Gastroesophageal sphincter (tissue), 4 donors: ENCODE measurements at regions not wholly inside any gene's neighbourhood (a gene's known extent, or its start where the extent isn't known, plus 50 kb on each side); places are given as distances from the start of the nearest gene placed in this dataset.

Experiments
- ATAC-seq: fragments of 150-250 bp; one replicate; pipeline ENCODE4 v1.9.1; 2016; ENCODE audit warnings: mild to moderate bottlenecking, moderate library complexity
- H3K27ac ChIP-seq, 4 donors: fragments of 200-600 bp; sonication (generic) in 3 of 4; 1 replicate in 3 of 4; 2 replicates in 1 of 4; pipeline ENCODE4 v1.5.1; 2016 to 2019
- H3K27me3 ChIP-seq: fragments of 200-600 bp; sonication (generic); one replicate; pipeline ENCODE4 v1.5.1; 2019
- H3K36me3 ChIP-seq, 2 donors: fragments of 200-600 bp; sonication (generic); one replicate each; pipeline ENCODE4 v1.5.1; 2019; ENCODE audit warnings: control low read depth in 1 of 2
- H3K4me1 ChIP-seq, 3 donors: fragments of 200-600 bp; sonication (generic); 1 replicate in 2 of 3; 2 replicates in 1 of 3; pipeline ENCODE4 v1.5.1; 2016 to 2019; ENCODE audit warnings: control low read depth in 2 of 3
- H3K4me3 ChIP-seq, 2 donors: fragments of 200-600 bp; sonication (generic); one replicate each; pipeline ENCODE4 v1.5.1; 2019; ENCODE audit warnings: mild to moderate bottlenecking in 1 of 2, moderate library complexity in 1 of 2
- H3K9me3 ChIP-seq, 3 donors: fragments of 200-600 bp; sonication (generic); one replicate each; pipeline ENCODE4 v1.5.1; 2017 to 2019; ENCODE audit warnings: control low read depth in 2 of 3
- EP300 ChIP-seq: sonication (generic); formaldehyde crosslinking; IDR thresholded peaks from one replicate; pipeline ENCODE4 v1.6.1; 2017; ENCODE audit warnings: antibody characterized with exemption, mild to moderate bottlenecking
- POLR2A ChIP-seq, 2 donors: fragments of 450-650 bp; IDR thresholded peaks; one replicate each; pipeline ENCODE4 v1.6.1; 2017; ENCODE audit warnings: antibody characterized with exemption in 2 of 2, mild to moderate bottlenecking in 2 of 2, moderate library complexity in 1 of 2
- POLR2AphosphoS5 ChIP-seq: sonication (generic); formaldehyde crosslinking; IDR thresholded peaks from one replicate; pipeline ENCODE4 v1.6.1; 2017; ENCODE audit warnings: antibody characterized with exemption
- WGBS, 2 donors: methylation state at CpG; one replicate each; pipeline ENCODE4 v1.1.5; 2018; ENCODE audit warnings: low coverage in 1 of 2; 5-methylcytosine and 5-hydroxymethylcytosine counted together
- TF ChIP-seq, protein P1 (sequence below), 4 experiments: fragments of 200-600 bp in 2 of 4; fragments of 450-650 bp in 2 of 4; sonication (generic) in 1 of 4; IDR thresholded peaks; one replicate each; pipeline ENCODE4 v1.5.1; 2017 to 2019; ENCODE audit warnings: antibody characterized with exemption in 4 of 4, mild to moderate bottlenecking in 2 of 4, moderate library complexity in 2 of 4

DNA sequence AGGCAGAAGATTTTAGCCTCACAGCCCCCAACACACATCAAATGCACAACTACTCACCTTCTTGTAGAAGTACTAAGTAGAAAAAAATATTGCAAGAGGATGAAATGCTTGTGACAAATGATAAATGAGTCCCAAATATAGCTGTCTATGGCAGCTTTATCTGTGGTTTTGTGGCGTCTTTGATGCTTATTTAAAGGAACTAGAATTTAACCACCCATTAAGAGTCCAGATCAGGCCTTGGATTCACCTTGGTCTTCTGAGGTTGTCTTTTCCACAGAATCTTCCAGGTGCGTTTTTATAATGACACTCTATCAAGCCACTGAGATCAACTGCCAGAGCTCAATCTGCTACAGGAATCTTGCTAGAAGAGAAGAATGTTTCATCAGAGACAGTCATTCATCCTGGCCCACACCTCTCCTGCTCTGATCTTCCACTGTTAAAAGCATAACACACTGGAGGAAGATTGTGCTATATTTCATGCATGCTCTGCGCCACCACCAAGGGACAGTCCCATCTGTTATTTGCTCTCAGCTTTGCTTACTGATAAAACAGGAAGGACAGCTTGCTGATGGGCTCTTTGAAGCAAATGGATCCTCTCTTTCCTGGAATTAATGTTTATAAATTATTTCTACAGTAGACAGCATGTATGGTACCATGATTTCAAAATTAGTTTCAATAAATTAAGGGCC, 144.1 kb downstream of the SLC7A11 start:
- ATAC-seq: no peak
- no peak for TF ChIP-seq POLR2AphosphoS5
- TF ChIP-seq, protein P1, sequence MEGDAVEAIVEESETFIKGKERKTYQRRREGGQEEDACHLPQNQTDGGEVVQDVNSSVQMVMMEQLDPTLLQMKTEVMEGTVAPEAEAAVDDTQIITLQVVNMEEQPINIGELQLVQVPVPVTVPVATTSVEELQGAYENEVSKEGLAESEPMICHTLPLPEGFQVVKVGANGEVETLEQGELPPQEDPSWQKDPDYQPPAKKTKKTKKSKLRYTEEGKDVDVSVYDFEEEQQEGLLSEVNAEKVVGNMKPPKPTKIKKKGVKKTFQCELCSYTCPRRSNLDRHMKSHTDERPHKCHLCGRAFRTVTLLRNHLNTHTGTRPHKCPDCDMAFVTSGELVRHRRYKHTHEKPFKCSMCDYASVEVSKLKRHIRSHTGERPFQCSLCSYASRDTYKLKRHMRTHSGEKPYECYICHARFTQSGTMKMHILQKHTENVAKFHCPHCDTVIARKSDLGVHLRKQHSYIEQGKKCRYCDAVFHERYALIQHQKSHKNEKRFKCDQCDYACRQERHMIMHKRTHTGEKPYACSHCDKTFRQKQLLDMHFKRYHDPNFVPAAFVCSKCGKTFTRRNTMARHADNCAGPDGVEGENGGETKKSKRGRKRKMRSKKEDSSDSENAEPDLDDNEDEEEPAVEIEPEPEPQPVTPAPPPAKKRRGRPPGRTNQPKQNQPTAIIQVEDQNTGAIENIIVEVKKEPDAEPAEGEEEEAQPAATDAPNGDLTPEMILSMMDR (IDR thresholded peaks at IDR 0.05): no peak
- TF ChIP-seq POLR2A (IDR thresholded peaks at IDR 0.05): no peak
- TF ChIP-seq EP300: no peak
- Histone ChIP-seq H3K36me3 (no peaks in the 10 kb centered on the region), H3K9me3 (no peaks in the 10 kb centered on the region), H3K4me1 (no peaks in the 10 kb centered on the region), H3K4me3 (no peak overlapping the region), H3K27me3 (no peaks in the 10 kb centered on the region), H3K27ac (no peak overlapping the region)
- 69 to 73% methylated on average over 2 of the region's 3 CpGs for WGBS, 2 donors

DNA sequence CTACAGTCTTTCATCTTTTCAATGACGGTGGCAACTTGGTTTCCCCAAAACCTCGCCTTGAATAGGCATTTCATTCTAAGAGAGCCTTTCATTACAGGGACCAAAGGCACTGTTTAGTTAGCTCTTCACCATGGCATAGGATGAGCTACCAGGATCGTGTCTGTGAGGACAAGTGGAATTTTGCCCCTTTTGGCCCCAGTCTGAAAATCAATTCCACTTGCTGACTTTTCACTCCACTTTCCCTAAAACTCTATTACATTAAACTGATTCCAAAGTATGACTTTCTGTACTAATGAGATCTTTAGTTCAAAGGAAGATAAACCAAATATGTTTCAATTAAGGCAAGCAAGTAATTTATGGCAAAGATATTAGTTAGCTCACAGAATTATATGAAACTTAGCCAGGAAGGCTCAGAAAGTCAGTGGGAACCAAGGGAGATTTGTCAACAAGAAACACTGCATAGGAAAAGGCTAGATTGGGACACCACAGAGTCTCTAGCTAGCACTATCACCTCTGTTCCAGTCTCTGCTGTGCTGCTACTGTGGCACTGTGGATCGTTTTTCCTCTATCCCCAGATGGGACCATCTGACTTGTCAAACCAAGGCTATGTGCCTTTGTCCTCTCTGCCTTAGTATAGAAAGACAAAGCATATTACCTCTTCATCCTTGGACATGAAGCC, 145.6 kb downstream of the SLC7A11 start:
- WGBS, 2 donors: 71 to 86% methylated on average over 3 to 4 of the region's 4 CpGs

GRCh38 chr4:138095378-138095777, 146.8 kb downstream of the SLC7A11 start:
- H3K27me3 ChIP-seq: no peaks in the 10 kb centered on the region
- TF ChIP-seq, protein P1 (IDR thresholded peaks at IDR 0.05): no peak
- TF ChIP-seq POLR2AphosphoS5 (no peak), EP300 (no peak), POLR2A (IDR thresholded peaks at IDR 0.05) (no peak)
- no peak for ATAC-seq

More for the DNA sequence above, 145.6 kb downstream of the SLC7A11 start:
- no peak overlapping the region for H3K27ac ChIP-seq
- TF ChIP-seq POLR2AphosphoS5 (no peak), EP300 (no peak), POLR2A (IDR thresholded peaks at IDR 0.05) (no peak)
- TF ChIP-seq, protein P1 (IDR thresholded peaks at IDR 0.05): no peak
- H3K9me3 ChIP-seq: no peaks in the 10 kb centered on the region
- H3K36me3 ChIP-seq: no peaks in the 10 kb centered on the region
- no peak overlapping the region for H3K4me3 ChIP-seq
- no peaks in the 10 kb centered on the region for H3K4me1 ChIP-seq
- no peak for ATAC-seq
- no peaks in the 10 kb centered on the region for H3K27me3 ChIP-seq

GRCh38 chr4:138092060-138092459, 150.1 kb downstream of the SLC7A11 start:
- peaks cover 0 to 11% (median 2%) of the 10 kb centered on the region in 3 donors for H3K4me1 ChIP-seq
- WGBS, 2 donors: 91 to 93% methylated on average over 6 of the region's 6 CpGs
- H3K4me3 ChIP-seq: no peak overlapping the region
- no peak overlapping the region for H3K27ac ChIP-seq
- no peaks in the 10 kb centered on the region for H3K27me3 ChIP-seq
- no peaks in the 10 kb centered on the region for H3K36me3 ChIP-seq
- H3K9me3 ChIP-seq: no peaks in the 10 kb centered on the region
- TF ChIP-seq EP300: no peak
- no peak for TF ChIP-seq POLR2A (IDR thresholded peaks at IDR 0.05)
- TF ChIP-seq, protein P1 (IDR thresholded peaks at IDR 0.05): no peak
- TF ChIP-seq POLR2AphosphoS5: no peak
- no peak for ATAC-seq

More at GRCh38 chr4:138095378-138095777, 146.8 kb downstream of the SLC7A11 start:
- H3K27ac ChIP-seq: no peak overlapping the region
- peaks cover 0 to 4% (median 0%) of the 10 kb centered on the region in 3 donors for H3K4me1 ChIP-seq
- no peak overlapping the region for H3K4me3 ChIP-seq
- H3K36me3 ChIP-seq: no peaks in the 10 kb centered on the region
- no peaks in the 10 kb centered on the region for H3K9me3 ChIP-seq
- 89 to 95% methylated on average over 4 to 5 of the region's 5 CpGs for WGBS, 2 donors
